ENCODE measurements at regions not wholly inside any gene's neighbourhood (a gene's known extent, or its start where the extent isn't known, plus 50 kb on each side); places are given as distances from the start of the nearest gene placed in this dataset.

- H3K4me3 ChIP-seq (ENCODE audit: control insufficient read depth, low read depth, low read length), result no peak overlapping the region
- peak; percentile 87 for DNase-seq (ENCODE audit: low read depth)
- TF ChIP-seq CTCF (conservative IDR thresholded peaks at IDR 0.05; ENCODE audit: control insufficient read depth, insufficient read depth, low read depth, low read length), result no peak
Observed at GRCh38 chr10:94129393-94130130, 135.8 kb downstream of the PLCE1 start.

- peak; percentile 73 for DNase-seq (ENCODE audit: low read depth)
- no peak overlapping the region for H3K4me3 ChIP-seq (ENCODE audit: control insufficient read depth, low read depth, low read length)
- TF ChIP-seq CTCF (conservative IDR thresholded peaks at IDR 0.05; ENCODE audit: control insufficient read depth, insufficient read depth, low read depth, low read length), result no peak
Observed at GRCh38 chr10:94131885-94132284, 138.2 kb downstream of the PLCE1 start.

GRCh38 chr10:94133239-94133638 is 139.5 kb downstream of the PLCE1 start:
- DNase-seq (ENCODE audit: low read depth), result no peak

GRCh38 chr10:94137747-94138146 is 144.0 kb downstream of the PLCE1 start:
- DNase-seq (ENCODE audit: low read depth), result peak; percentile 33
- TF ChIP-seq CTCF (conservative IDR thresholded peaks at IDR 0.05; ENCODE audit: control insufficient read depth, insufficient read depth, low read depth, low read length), result no peak
- no peak overlapping the region for H3K4me3 ChIP-seq (ENCODE audit: control insufficient read depth, low read depth, low read length)

More at GRCh38 chr10:94133239-94133638, 139.5 kb downstream of the PLCE1 start:
- TF ChIP-seq CTCF (conservative IDR thresholded peaks at IDR 0.05; ENCODE audit: control insufficient read depth, insufficient read depth, low read depth, low read length), result no peak
- H3K4me3 ChIP-seq (ENCODE audit: control insufficient read depth, low read depth, low read length), result no peak overlapping the region

- DNase-seq (ENCODE audit: low read depth), result peak; percentile 87
- no peak overlapping the region for H3K4me3 ChIP-seq (ENCODE audit: control insufficient read depth, low read depth, low read length)
- no peak for TF ChIP-seq CTCF (conservative IDR thresholded peaks at IDR 0.05; ENCODE audit: control insufficient read depth, insufficient read depth, low read depth, low read length)
Observed at GRCh38 chr10:94138391-94138790, 144.7 kb downstream of the PLCE1 start.

GRCh38 chr10:94143261-94143660 is 149.5 kb downstream of the PLCE1 start:
- H3K4me3 ChIP-seq (ENCODE audit: control insufficient read depth, low read depth, low read length), result no peak overlapping the region
- no peak for TF ChIP-seq CTCF (conservative IDR thresholded peaks at IDR 0.05; ENCODE audit: control insufficient read depth, insufficient read depth, low read depth, low read length)
- DNase-seq (ENCODE audit: low read depth), result no peak
